DND-41 (cell line): ENCODE measurements at regions not wholly inside any gene's neighbourhood (a gene's known extent, or its start where the extent isn't known, plus 50 kb on each side); places are given as distances from the start of the nearest gene placed in this dataset.

Experiments
- ATAC-seq: fragments of 200-7000 bp; cut with Tn5 transposase; 3 replicates; pipeline ENCODE4 v1.9.1; 2021; ENCODE audit warnings: low read depth; ENCODE audit not compliant: insufficient read depth
- DNase-seq: peaks from one replicate; pipeline ENCODE4 v3.0.0-alpha.2; 2020
- H2AFZ ChIP-seq: 2 replicates; pipeline ENCODE4 v1.6.0; 2012; ENCODE audit warnings: low read depth, low read length
- H3K27ac ChIP-seq: 2 replicates; pipeline ENCODE4 v1.5.1; 2012; ENCODE audit warnings: low read length, inconsistent platforms
- H3K27me3 ChIP-seq: fragments of 200-600 bp; sonication (generic); 2 replicates; pipeline ENCODE4 v1.6.0; 2012; ENCODE audit warnings: low read length, mild to moderate bottlenecking, inconsistent platforms; ENCODE audit not compliant: insufficient read depth, poor library complexity
- H3K36me3 ChIP-seq: 2 replicates; pipeline ENCODE4 v1.5.1; 2012; ENCODE audit warnings: low read length, inconsistent platforms; ENCODE audit not compliant: insufficient read depth
- H3K4me1 ChIP-seq: 2 replicates; pipeline ENCODE4 v1.5.1; 2012; ENCODE audit warnings: mild to moderate bottlenecking, low read length; ENCODE audit not compliant: insufficient read depth
- H3K4me2 ChIP-seq: 2 replicates; pipeline ENCODE4 v1.6.0; 2012; ENCODE audit warnings: mild to moderate bottlenecking, moderate library complexity, low read length, inconsistent platforms; ENCODE audit not compliant: insufficient read depth
- H3K4me3 ChIP-seq, 2 experiments: fragments of 200-600 bp in 1 of 2; shearing (Covaris generic) in 1 of 2; 2 replicates each; pipeline ENCODE4 v1.5.1; 2012 to 2016; ENCODE audit warnings: inconsistent platforms in 2 of 2, low read length in 2 of 2, mild to moderate bottlenecking in 2 of 2, low read depth in 1 of 2, moderate library complexity in 1 of 2
- H3K79me2 ChIP-seq: 2 replicates; pipeline ENCODE4 v1.6.0; 2012; ENCODE audit warnings: low read length, inconsistent platforms; ENCODE audit not compliant: insufficient read depth
- H3K9ac ChIP-seq: 2 replicates; pipeline ENCODE4 v1.6.0; 2012; ENCODE audit warnings: low read depth, mild to moderate bottlenecking, inconsistent platforms, low read length, moderate library complexity
- H3K9me3 ChIP-seq: 2 replicates; pipeline ENCODE4 v1.5.1; 2012; ENCODE audit warnings: low read length, moderate library complexity, mild to moderate bottlenecking, inconsistent platforms; ENCODE audit not compliant: insufficient read depth, severe bottlenecking
- H4K20me1 ChIP-seq: 2 replicates; pipeline ENCODE4 v1.6.0; 2012; ENCODE audit warnings: low read length; ENCODE audit not compliant: insufficient read depth
- CTCF ChIP-seq: IDR thresholded peaks from 2 replicates; pipeline ENCODE4 v1.5.1; 2012; ENCODE audit warnings: borderline replicate concordance, low read length, moderate library complexity, mild to moderate bottlenecking; ENCODE audit not compliant: poor library complexity, severe bottlenecking; ENCODE audit errors: extremely low read depth
- EZH2 ChIP-seq: IDR thresholded peaks from 3 replicates; pipeline ENCODE4 v1.6.1; 2012; ENCODE audit warnings: borderline replicate concordance, low read depth, mild to moderate bottlenecking, moderate library complexity, low read length, inconsistent platforms; ENCODE audit not compliant: severe bottlenecking

- H2AFZ ChIP-seq = no peak overlapping the region
- no peaks in the 10 kb centered on the region for H3K27me3 ChIP-seq
- H3K9ac ChIP-seq = no peak overlapping the region
- TF ChIP-seq CTCF = no peak
- TF ChIP-seq EZH2 = no peak
- no peaks in the 10 kb centered on the region for H4K20me1 ChIP-seq
- no peaks in the 10 kb centered on the region for H3K79me2 ChIP-seq
- no peaks in the 10 kb centered on the region for H3K36me3 ChIP-seq
- H3K4me2 ChIP-seq = no peak overlapping the region
- no peak overlapping the region for H3K4me3 ChIP-seq
- DNase-seq = no peak
- no peaks in the 10 kb centered on the region for H3K9me3 ChIP-seq
- no peaks in the 10 kb centered on the region for H3K4me1 ChIP-seq
- H3K27ac ChIP-seq = no peak overlapping the region
- no peak for ATAC-seq
Observed at GRCh38 chr12:124105546-124105945, 132.5 kb downstream of the ZNF664 start.

- H4K20me1 ChIP-seq = no peaks in the 10 kb centered on the region
Observed at GRCh38 chr12:124107351-124107750, 134.3 kb downstream of the ZNF664 start.

GRCh38 chr12:124109760-124110159, 136.7 kb downstream of the ZNF664 start:
- Histone ChIP-seq H3K4me3 (no peak overlapping the region), H3K79me2 (no peaks in the 10 kb centered on the region), H2AFZ (no peak overlapping the region), H3K4me1 (no peaks in the 10 kb centered on the region), H3K9ac (no peak overlapping the region), H3K9me3 (no peaks in the 10 kb centered on the region), H3K27ac (no peak overlapping the region), H3K36me3 (no peaks in the 10 kb centered on the region), H3K27me3 (no peaks in the 10 kb centered on the region), H3K4me2 (no peak overlapping the region), H4K20me1 (no peaks in the 10 kb centered on the region)
- TF ChIP-seq EZH2 (no peak), CTCF (no peak)
- DNase-seq (peak; percentile 38), ATAC-seq (0 out of 3 replicates have a peak, but pooled peaks have one; percentile 58)

More at GRCh38 chr12:124107351-124107750, 134.3 kb downstream of the ZNF664 start:
- Histone ChIP-seq H3K9me3 (no peaks in the 10 kb centered on the region), H3K79me2 (no peaks in the 10 kb centered on the region), H3K36me3 (no peaks in the 10 kb centered on the region), H3K4me2 (no peak overlapping the region), H3K9ac (no peak overlapping the region), H2AFZ (no peak overlapping the region), H3K27me3 (no peaks in the 10 kb centered on the region), H3K4me3 (no peak overlapping the region), H3K27ac (no peak overlapping the region), H3K4me1 (no peaks in the 10 kb centered on the region)
- DNase-seq = no peak
- no peak for ATAC-seq
- TF ChIP-seq CTCF = no peak
- no peak for TF ChIP-seq EZH2

GRCh38 chr12:124110372-124110883, 137.4 kb downstream of the ZNF664 start:
- no peaks in the 10 kb centered on the region for H3K79me2 ChIP-seq
- H3K4me1 ChIP-seq = no peaks in the 10 kb centered on the region
- no peaks in the 10 kb centered on the region for H3K9me3 ChIP-seq
- H3K27ac ChIP-seq = no peak overlapping the region
- no peaks in the 10 kb centered on the region for H3K36me3 ChIP-seq
- H3K27me3 ChIP-seq = no peaks in the 10 kb centered on the region
- H4K20me1 ChIP-seq = no peaks in the 10 kb centered on the region
- ATAC-seq (no peak), DNase-seq (no peak)
- no peak overlapping the region for H2AFZ ChIP-seq
- H3K4me3 ChIP-seq = no peak overlapping the region
- no peak overlapping the region for H3K4me2 ChIP-seq
- no peak overlapping the region for H3K9ac ChIP-seq
- TF ChIP-seq EZH2 (no peak), CTCF (no peak)
